GM20431 (cell line): ENCODE measurements at regions not wholly inside any gene's neighbourhood (a gene's known extent, or its start where the extent isn't known, plus 50 kb on each side); places are given as distances from the start of the nearest gene placed in this dataset.

Source experiments
- in situ Hi-C: fragments of 300-500 bp; cut with MseI, MboI; formaldehyde crosslinking; loops from one replicate; pipeline ENCODE4 v1.15.0; 2020; ENCODE audit warnings: low sequenced_read_pairs; ENCODE audit not compliant: unreplicated experiment

DNA sequence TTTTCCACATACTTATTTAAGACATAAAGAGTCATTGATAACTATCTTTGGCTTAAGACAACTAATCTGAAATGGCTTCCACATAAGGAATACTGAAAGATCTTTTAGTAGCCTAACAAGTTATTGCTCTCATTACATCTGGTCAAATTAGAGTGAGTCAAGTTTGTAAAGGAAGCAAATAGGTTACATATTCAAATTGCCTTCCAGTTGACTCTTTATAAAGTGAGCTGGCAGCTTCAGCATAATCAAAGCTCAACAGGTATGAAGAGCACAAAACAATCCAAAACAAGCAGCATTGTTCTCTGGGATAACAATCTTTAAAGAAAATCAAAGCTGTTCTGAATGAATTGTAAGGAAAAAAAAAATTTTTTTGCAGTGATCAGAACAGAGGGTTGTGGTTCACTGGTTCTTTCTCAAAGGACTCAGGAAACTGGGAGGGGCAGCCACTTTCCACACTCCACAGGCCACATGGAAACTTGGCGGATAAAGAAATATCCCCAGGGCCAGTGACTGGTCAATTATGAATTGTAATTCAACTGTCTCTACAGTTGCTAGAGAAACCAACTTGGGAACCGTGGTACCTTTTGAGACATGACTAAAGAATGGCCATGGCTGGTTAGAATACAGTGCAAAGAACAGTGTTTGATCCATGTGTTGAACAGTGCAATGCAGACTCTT lies 369.3 kb upstream of the KCNH7 start:
- in situ Hi-C loops: no loop called here

DNA sequence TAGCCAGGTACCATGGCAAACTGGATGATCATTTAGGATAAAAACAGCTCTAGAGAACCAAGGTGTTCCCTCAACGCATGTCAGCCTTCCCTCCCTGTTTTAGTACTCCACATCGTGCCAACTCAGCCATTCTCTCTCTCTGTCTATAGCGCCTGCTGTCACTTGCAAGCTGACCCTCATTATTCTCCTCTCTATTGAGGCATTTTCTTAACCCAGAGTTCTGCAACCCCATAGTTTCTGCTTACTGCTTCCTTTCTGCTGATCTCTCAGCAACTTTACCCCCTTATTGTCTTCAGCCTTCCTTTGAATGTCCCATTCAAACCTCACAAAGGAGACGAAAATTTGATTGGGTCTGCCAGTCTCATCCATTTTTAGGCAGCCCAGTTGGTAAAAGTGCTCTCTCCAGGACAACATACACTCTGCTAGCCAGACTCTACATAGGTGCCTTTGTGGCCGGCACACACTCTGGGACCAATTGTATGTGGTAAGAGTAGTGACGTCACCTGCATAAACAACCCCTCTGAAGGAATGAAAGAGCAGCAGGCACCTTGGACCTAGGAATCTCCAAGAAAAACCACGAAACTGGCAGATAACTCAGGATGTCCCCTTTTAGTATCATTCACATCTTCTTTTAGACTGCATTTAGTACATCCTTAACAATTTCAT lies 367.2 kb upstream of the KCNH7 start:
- in situ Hi-C loops: no loop called here

DNA sequence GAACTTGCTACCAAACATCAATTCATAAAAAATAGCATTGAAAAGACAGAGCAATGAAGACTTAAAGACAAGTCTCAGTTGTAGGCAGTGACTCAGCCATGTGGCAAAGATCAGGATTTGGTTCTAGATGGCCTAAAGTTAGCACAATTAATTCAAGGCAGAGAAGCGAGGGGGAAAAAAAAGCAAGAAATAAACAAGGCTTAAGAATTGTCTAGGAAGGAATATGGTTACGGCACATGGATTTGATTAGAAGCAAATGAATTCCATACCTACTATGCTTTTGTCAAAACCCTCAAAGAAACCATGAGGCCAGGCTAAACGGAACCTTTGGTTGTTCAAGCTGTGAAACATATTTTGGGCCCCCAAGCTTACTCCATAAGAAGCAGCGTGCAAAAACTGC lies 362.2 kb upstream of the KCNH7 start:
- in situ Hi-C loops: no loop called here

DNA sequence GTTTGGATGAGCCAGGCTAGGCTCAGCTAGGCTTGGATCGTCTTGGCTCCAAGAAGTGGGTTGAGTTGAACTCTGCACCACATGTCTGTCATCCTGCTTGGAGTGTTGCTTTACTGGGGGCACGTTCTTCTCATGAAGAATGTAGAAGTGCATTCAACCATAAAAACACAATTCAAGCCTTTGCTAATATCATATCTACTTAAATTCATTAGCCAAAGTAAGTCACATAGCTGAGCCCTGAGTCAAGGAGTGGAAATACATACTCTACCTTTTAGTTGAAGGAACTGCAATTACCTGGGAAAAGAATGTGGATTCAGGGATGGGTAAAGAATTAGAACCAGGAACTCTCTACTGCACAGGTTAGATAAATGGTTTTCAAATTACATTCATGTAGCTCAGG lies 360.4 kb upstream of the KCNH7 start:
- in situ Hi-C loops: loop anchor here (25.0 kb wide), 1 partner anchor 863 kb away; no protein-coding TSS in a partner anchor

DNA sequence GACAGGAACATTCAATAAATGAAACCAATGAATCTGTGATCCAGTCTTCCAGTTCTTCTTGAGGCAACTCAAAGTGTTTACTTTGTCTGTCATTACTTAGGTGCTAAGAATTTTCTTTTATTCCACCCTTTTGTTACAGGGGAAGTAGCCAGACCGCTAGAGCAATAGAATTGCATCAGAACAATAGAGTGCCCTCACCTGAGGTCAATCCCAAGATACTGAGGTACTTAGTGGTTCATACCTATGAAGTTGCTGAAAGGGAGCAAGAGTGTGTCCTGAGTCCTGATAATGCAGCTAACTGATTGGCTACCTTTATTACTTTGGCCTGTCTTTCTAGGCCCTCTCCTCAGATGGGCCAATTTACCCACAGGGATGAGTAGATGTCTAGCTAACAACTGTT lies 359.4 kb upstream of the KCNH7 start:
- in situ Hi-C loops: loop anchor here (25.0 kb wide), 1 partner anchor 864 kb away; no protein-coding TSS in a partner anchor

DNA sequence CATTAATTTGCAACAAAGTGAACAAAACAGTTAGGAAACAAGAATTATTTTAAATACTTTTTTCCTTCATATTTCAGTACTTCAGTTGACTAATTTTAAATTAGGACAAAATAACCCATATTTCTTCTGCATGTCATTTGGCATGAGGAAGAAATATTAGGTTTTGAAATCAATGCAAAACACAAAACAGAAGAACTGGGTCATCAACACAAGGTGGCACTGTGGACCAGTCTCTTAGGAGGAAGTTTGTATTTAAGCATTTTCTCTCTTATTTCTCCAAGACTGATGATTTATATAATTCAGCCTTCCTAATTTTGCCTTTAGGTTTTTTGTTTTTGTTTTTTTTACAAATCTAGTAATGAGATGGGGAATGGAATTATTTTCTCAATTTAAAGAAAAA lies 352.8 kb upstream of the KCNH7 start:
- in situ Hi-C loops: loop anchor here (25.0 kb wide), 1 partner anchor 871 kb away; no protein-coding TSS in a partner anchor

DNA sequence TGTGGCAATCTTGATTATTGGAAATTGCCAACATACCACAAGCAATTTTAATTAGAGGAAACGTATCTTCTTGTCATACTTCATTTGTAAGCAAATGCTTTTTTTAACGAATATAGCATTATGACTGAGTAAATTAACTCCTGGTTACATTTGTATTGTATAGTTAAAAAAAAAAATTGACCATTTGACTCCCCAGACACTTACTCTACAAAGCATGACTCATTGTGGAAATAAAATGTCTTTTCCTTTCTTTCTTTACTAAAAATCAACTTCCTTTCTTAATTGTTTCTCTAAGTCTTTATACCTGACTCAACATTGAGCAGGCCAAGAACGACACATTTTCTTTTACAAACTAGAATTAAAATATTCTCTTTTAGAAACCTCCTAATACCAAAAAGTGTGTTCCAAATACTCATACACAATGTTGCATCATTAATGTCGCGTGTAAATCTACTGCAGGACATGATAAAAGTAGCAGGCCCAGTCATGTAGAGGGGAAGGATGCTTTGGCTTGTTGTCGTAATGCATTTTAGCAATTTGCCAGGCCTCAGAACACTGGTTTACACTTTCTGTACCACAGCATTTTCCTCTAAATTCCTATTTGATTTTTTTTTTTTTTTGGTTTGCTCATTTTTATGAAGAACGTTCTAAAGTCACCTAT lies 349.6 kb upstream of the KCNH7 start:
- in situ Hi-C loops: loop anchor here (25.0 kb wide), 1 partner anchor 874 kb away; no protein-coding TSS in a partner anchor

DNA sequence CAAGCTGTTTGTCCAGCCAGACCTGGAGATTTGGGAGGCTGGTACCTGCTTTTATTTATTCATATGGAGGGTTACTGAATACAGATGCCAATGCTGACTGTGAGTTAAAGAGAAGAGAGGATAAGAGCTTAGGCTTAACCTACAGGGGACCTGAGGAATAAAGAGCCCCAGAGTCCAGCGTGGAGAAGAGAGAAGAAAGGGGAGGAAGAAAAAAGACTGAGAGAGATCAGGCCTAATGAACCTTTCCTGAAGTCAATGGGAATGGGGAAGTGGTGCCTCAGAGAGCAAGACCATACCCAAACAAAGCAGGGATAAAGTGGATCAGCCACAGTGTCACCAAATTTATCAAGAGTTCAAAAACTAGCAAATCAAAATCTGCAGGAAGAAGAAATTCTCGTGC lies 348.6 kb upstream of the KCNH7 start:
- in situ Hi-C loops: loop anchor here (25.0 kb wide), 1 partner anchor 875 kb away; no protein-coding TSS in a partner anchor

DNA sequence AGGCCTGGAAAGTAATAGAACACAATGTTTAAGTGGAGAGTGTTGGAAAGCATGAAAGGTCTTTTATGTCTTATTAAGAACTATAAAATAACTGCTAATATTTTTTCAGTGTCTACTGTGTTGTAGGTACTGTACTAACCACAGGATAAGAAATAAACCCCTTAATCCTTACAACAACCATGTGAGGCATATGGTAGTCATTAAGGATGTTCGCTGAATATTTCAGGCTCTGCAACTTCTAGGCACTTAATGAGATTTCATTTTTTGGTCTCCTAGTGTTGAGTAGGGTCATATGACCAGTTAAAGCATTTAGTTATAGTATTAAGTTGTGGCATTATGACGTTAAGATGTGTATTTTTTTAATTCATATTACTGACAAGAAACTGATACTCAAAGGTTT lies 346.6 kb upstream of the KCNH7 start:
- in situ Hi-C loops: loop anchor here (25.0 kb wide), 1 partner anchor 877 kb away; no protein-coding TSS in a partner anchor

DNA sequence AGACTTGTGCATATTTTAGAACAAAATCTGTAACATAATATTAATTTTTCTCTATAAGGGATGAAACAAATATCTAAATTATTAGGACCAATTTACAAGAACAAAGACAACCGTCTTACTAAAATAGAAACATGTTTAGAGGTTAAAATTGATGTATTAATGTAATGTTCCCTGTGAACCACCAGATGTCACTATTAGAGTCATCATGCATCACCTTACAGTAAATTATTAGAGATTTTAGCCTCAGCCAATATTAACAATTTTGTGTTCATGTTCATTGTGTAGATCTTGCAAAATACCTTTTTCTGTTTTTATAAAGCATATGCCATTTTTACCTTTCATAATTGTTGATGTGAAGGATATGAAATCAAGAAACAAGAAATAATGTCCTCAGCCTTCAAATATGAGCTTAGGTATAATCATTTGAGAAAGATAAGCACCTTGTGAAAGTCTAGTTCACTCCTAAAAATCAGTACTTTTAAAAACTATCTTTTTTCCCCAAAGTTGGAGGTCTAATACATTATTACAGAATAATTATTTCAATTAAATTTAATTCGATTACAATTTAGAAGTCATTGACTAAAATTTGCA lies 344.3 kb upstream of the KCNH7 start:
- in situ Hi-C loops: loop anchor here (25.0 kb wide), 1 partner anchor 879 kb away; no protein-coding TSS in a partner anchor

DNA sequence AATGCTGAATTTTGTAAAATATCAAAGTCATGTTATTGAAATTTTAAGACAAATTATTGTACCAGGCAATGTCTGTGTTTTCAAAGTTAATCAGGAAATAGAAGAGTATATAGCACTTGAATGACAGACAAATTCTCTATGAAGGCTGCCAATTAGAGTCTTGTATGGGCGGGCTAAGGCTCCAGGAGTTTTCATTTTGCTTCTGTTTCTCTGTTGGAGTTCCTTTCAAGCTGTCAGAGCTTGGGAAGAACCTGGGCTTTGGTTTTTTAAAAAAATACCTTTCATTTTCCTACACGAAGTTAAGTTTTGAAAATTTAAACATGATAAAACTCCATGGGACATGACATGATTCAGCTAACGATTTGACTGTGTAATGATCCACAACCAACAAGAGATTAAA lies 339.0 kb upstream of the KCNH7 start:
- in situ Hi-C loops: loop anchor here (25.0 kb wide), 1 partner anchor 885 kb away; no protein-coding TSS in a partner anchor

DNA sequence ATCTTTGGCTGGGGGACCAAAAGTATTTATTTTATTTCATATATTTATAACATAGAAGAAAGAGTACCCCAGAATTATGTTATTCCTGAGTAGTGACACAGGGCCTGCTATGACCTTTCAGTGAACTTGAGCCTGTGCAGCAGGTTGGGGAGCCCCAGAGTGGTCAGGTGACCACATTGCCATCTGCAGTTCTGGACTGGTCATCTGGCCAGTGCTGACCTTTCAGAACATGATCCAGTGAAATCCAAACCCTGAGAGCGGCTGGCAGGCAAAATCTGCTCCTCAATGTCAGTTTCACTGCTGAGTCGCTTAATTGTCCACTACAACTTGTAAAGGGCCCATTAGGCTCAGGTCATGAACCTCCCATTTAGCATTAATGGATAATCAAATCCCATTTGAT lies 336.7 kb upstream of the KCNH7 start:
- in situ Hi-C loops: loop anchor here (25.0 kb wide), 1 partner anchor 887 kb away; no protein-coding TSS in a partner anchor

DNA sequence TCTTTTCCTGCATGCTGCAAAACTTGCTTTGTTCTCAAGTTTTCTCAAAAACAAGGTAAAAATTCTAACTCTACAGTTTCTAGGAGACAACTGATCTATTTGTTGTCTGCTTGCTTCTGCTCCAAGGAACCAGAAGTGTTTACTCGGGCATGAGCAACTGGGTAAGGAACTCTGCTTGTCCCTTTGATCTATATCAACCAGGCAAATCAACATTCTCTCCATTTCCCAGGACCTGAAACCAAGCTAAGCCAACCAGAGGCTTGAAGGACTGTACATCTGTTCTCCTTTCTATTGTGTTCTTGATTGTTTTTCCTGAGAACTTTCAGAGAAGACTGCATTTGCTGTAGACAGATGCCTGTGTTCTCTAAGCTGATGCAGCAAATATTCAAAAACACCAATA lies 335.0 kb upstream of the KCNH7 start:
- in situ Hi-C loops: no loop called here

DNA sequence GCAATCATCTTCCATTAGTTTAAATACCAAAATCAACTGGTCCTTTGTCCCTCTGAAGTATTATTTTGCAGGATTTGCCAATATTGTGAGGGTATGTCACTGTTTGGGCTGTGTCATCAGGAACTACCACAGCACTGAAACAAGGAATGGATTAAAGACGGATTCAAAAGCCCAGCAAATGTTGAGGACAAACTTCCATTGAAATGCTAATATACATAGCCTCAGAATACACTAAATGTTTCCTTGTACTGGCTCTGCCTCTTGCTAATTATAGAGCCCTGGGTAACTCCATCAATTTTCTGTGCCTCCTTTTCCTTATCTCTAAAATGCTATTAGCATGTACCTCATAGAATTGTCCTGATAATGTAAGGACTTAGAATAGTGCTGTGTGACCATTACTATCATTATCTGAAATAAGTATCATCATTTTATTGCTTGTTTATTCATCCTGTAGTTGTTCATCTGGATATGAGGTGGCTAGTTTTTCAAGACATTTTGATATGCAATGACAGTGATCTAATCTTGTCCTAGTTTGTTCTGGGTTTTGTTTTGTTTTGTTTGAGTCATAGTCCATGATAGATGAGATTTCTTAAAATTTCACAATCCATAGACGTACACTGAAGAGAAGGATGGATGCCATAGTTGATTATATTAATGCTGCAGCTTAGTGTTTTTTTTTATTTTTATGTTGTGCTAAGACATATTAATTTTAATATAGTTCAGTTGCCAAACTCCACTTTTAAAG lies 333.4 kb upstream of the KCNH7 start:
- in situ Hi-C loops: no loop called here

DNA sequence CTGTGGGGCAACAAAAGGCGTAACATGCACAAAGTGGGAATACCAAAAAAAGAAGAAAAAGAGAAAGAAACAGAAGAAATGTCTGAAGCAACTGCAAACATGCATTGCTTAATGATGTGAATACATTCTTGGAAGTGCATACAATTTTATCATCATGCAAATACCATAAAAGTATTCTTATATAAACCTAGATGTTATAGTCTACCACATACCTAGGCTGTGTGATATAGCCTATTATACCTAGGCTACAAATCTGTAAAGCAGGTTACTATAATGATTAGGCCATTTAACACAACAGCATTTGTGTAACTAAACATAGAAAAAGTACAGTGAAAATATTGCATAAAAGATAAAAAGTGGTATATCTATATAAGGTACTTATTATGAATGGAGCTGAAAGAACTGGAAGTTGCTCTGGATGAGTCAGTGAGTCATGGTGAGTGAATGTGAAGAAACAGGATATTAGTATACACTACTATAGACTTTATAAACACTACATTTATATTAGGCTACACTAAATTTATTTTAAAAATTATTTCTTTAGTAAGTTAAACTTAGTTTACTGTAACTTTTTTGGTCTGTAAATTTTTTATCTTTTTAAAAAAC lies 319.4 kb upstream of the KCNH7 start:
- in situ Hi-C loops: no loop called here

DNA sequence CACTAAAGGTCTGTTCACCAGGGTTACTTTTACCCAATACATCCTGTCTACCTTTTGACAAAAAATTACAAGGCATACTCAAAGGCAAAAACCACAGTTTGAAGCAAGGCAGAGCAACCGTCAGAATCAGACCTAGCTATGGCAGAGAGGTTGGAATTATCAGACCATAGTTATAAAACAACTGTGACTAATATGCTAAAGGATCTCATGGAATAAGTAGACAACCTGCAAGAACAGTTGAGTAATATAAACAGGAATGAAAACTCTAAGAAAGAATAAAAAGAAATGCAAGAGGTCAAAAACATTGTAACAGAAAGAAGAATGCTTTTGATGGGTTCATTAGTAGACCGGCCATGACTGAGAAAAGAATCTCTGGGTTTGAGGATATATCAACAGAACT lies 318.8 kb upstream of the KCNH7 start:
- in situ Hi-C loops: no loop called here

DNA sequence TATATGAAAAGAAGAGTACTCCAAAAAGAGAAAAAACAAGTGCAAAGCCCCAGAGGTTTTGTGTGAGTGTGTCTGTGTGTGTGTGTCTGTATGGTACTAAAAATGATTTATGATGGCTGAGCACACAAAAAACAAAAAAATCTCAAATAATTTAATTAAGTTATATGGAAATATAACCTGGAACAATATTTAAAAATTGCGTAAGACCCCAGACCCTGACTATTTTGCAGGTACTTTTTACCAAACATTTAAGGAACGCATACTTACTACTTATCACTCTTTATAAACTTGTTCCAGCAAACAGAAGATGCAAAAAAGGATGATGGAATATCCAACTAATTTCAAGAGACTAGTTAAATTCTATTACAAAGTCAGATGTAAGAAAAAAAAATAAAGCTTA lies 317.4 kb upstream of the KCNH7 start:
- in situ Hi-C loops: no loop called here

DNA sequence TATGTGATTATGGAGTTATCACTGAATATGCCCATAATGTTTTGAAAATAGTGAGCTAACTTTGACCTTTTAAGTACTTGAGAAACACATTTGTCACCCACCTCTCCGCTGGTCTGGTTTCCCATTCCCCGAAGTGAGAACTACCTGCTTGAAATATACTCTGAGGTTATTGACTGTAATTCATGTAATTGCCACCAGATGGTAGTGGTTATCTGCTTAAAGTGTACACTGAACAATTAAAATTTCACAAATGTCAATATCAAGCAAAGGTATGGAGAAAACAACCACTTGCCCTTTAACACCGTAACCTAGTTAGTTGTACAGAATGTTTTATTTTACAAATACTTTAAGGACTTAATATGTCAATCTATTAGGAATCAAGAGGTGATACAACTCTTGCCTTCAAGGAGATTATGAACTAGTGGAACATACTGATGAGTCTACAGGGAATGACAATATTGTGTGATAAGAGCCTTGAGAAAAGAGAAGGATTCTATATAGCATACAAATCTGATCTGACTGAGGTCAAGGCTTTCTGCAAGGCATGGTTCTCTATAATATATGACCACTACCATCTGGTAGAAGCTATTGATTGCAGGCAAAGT lies 316.8 kb upstream of the KCNH7 start:
- in situ Hi-C loops: no loop called here

DNA sequence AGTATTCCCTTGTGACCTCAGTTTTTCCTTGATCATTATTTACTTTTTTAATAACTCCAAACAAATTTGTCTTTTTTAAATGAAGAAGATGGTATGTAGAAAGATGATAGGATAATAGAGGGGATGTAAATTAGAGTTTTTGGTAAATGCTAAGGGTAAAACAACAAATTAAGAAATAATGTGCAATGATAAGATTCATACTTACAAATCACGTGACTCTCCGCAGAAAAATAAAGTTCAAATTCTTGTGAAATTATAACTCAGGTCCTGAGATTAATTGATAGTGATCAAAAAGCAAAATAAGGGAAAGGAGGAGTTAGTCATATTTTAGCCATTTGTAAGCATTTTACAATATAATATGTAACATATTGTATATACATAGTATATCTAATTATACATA lies 304.1 kb upstream of the KCNH7 start:
- in situ Hi-C loops: loop anchor here (25.0 kb wide), 1 partner anchor 255 kb away; no protein-coding TSS in a partner anchor
